Stimulated activated CD8-positive, alpha-beta memory T cell treated with anti-CD3 and anti-CD28 coated beads, Interleukin-7, amount 100 ng/mL, for 24 hours (primary cell): ENCODE measurements at regions not wholly inside any gene's neighbourhood (a gene's known extent, or its start where the extent isn't known, plus 50 kb on each side); places are given as distances from the start of the nearest gene placed in this dataset.
A peak's percentile ranks its signal among the peaks of the same experiment; 100 is the strongest.
"Not testable (repeated sequence)": the region's sequence is repeated elsewhere in the genome, so short reads cannot be mapped to it uniquely, and the experiment has no call there.

Experiments used
- DNase-seq: peaks from one replicate; pipeline ENCODE4 v3.0.0-alpha.2; 2020; ENCODE audit warnings: low read depth

- no peak for DNase-seq
These were observed 102.4 kb upstream of the LYZL2 start for GRCh38 chr10:30731963-30732362.

- no peak for DNase-seq
These were observed 100.8 kb upstream of the LYZL2 start for GRCh38 chr10:30730306-30730705.

- DNase-seq = no peak
These were observed 99.2 kb upstream of the LYZL2 start for GRCh38 chr10:30728766-30729165.

DNA sequence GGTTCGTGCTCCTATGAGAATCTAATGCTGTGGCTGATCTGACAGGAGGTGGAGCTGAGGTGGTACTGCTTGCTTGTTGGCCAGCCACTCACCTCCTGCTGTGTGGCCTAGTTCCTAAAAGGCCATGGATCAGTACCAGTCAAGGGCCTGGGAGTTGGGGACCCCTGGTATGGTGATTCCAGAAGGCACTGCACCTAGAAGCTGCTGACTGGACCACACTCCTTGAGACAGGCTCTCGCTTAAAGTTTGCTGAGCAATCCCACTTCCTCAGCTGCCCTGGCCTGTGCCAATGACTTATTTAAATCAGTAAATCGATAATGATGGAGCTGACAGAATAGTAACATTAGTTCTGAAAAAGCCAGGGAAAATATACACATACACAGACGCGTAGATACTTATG lies 98.6 kb upstream of the LYZL2 start:
- no peak for DNase-seq

DNA sequence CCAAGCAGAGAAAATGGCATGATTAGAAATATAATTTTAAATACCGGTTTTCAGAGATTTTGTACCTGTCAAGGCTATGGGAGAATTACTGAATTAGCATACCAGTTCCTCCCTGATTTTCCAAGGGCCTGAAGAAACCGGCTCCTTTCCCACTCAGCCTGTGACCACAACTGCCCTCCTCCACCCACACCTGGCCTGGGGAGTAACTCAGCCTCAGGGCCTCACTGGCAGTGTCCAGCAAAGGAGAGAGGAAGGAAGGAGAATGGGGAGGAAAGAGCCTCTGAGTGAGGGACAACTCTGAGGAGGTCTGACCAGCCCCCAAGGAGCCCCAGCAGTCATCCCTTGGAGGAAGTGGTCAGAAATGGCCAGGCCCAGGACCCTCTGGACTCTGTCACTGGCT lies 98.0 kb upstream of the LYZL2 start:
- no peak for DNase-seq

DNA sequence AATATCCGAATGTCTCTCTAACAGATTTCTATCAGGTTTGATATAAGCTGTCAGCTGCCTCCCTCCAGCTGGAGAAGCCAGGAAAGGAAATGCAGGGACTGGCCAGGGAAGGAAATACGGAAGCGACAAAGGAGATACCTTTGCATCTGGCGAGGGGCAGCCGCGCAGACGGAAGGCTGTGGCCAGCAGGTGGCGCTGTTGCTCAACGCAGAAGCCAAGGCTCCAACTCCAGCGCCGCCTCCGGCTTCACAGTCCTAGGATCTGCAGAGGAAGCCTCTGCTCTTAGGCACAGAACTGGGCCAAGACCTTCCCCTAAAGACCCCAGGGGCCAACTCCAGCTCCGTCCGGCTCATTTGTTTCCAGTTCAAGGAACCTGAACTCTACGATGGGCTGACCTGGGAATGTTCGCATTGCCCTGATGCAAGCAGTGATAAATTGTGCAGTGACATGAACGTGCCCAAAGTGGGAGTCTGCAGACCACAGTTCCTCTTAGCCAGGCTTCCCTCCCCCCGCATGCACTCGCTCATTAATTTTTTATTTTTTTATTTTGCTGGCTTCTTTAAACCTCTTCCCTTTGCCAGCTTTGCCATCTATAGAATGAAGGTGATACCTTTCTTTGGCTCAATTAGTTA lies 97.3 kb upstream of the LYZL2 start:
- DNase-seq = peak; percentile 78

- no peak for DNase-seq
These were observed 96.1 kb upstream of the LYZL2 start for GRCh38 chr10:30725661-30726060.

DNA sequence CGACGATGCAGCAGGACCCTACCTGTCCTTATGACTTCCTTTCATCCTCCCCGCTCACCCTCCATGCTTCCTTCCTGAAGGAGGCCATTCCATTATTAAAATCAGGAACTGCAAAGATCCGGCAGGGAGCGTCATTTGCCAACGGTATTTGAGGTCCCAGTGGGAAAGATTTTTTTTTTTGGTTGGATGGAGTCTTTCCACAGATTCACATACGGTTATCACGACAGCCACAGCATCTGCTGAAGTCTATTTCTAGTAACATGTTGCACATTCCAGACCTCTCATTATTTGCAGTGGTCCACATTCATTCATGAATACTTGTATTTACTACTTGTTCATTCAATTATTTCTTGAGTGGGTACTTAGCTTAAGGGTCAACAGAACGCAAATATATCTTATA lies 94.7 kb upstream of the LYZL2 start:
- no peak for DNase-seq

DNA sequence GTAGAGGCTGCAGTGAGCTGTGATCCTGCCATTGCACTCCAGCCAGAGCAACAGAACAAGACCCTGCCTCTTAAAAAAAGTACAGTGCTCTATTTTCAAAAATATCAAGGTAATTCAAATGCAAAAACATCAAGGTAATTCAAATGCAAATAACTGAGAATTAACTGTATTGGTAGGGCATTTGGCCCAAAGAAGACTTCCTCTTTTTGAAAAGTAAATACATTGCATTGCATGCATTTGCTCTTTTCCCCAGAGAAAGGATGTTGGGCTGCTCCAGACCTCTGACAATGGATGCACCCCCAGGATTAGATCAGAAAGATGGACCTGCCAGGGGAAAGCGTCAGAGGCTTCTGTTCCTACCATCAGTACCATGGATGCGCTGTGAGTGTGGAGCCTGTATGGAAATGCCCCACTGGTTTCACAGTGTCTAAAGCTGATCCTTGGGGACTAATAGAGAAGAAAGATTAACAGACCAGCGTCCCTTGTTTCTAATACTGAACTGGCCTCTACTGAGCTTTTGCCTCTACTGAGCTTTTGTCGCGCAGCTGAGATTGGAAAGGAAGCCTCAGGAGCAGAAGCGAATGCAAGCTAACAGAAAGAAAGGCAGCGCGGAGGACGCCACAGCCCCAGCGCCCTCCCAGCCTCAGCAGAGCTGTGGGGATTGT lies 93.5 kb upstream of the LYZL2 start:
- DNase-seq = no peak

GRCh38 chr10:30719832-30720231 lies 90.3 kb upstream of the LYZL2 start:
- DNase-seq = no peak

DNA sequence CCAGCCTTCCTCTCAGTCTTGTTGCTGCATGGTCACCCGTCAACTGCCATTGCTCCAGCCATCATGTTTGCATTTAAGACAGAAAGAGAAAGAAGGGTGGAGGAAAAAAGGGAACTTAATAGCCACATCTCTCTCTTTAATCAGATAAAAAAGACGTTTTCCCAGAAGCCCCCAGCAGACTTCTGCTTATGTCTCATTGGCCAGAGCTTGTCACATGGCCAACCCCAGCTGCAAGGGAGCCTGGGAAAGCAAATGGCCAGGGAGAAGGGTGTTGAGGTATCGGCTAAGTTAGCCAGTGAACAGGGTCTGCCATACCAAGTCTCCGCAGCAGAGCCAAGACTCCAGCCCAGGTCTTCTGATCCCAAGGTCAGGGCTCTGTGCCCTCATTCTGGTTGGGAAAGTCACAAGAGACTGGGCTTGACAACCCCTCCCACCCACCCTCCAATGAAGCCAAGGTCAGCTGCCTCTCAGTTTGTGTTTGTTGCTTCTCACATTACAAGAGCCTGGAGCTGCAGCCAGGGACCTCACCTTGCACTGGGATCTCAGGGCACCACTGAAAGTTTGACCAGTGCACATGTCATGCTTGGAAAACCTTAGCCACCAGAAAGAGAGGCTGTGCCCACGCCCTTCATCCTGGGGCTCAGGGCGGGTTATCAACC lies 80.3 kb upstream of the LYZL2 start:
- no peak for DNase-seq

- DNase-seq = no peak
These were observed 79.7 kb upstream of the LYZL2 start for GRCh38 chr10:30709229-30709628.

DNA sequence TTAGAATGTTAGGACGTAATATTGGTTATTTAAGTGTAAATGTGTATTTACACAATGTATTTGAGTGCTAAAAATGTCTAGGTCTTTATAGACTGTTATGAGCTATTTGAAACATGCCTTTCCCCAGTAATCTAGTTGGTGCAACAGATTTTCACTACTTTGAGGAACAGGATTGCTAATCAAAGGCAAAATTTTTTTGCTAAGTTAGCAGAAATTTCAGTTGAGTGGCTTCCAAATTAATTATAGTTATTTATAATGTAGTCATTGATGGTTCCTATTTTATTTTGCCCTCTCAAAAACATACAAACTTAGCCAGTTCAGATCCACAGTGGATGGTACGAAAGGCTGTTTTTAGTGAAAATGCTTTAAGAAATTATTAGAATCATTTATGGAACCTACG lies 78.7 kb upstream of the LYZL2 start:
- DNase-seq = no peak

- not testable (repeated sequence) for DNase-seq
These were observed 76.6 kb upstream of the LYZL2 start for GRCh38 chr10:30706189-30706588.

GRCh38 chr10:30705625-30706149 lies 76.1 kb upstream of the LYZL2 start:
- no peak for DNase-seq

DNA sequence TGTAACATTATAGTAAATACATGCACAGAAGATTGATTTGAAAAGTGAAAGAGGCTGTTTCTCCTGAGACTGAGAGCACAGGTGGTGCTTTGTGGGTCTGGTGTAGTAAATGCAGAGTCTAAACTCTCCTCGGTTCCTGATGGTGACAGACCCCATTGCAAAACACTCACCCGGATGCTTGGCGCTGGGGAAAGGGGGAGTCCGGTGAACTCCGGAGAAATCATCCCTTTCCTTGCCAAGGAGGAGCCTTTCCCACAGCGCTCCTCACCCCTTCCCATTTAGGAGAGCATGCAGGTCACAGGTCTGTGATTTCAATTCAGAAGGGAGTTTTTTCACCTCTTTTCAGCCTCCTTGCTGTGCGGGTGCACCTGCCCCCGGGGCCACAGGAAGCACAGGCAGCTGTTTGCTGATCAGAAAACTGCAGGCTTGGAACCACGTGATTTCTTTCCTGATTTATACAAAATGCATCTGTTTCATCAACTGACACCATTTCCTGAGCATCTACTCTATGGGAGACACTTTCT lies 75.6 kb upstream of the LYZL2 start:
- no peak for DNase-seq

DNA sequence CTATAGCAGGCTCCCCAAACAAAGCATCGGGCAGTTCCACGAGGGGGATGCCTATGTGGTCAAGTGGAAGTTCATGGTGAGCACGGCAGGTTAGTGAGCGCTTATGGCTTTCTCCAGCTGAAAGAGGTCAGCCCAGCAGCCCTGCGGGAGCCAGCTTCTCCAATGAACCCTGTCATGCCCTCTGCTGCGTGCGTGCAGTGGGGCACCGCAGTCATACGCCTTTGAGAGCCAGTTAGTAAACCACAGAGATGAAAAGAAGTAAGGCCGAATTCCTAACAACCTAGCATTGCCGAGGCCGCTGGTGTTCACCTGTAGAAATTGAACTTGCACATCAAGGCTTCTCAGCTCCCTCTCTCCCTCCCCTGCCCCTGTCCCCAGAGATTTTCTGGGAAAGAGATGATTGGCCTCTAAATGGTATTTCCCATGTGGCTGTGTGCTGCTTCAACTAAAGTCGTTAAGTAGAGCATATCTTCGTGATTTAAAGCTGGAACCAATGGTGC lies 75.1 kb upstream of the LYZL2 start:
- not testable (repeated sequence) for DNase-seq

GRCh38 chr10:30704026-30704600 lies 74.6 kb upstream of the LYZL2 start:
- DNase-seq = no peak

GRCh38 chr10:30703446-30703845 lies 73.9 kb upstream of the LYZL2 start:
- DNase-seq = not testable (repeated sequence)

DNA sequence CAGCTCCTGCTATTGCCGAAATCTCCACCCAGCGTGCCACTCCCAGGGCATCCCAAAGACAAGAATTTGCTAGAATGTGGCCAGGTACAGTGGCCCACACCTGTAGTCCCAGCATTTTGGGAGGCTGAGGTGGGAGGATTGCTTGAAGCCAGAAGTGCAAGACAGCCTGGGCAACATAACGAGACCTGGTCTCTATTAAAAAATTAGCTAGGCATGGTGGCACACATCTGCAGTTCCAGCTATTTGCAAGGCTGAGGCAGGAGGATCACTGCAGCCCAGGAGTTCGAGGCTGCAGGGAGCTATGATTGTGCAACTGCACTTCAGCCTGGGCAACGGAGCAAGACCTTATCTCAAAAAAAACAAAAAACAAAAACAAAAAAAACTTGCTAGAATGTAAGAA lies 73.3 kb upstream of the LYZL2 start:
- DNase-seq = no peak

DNA sequence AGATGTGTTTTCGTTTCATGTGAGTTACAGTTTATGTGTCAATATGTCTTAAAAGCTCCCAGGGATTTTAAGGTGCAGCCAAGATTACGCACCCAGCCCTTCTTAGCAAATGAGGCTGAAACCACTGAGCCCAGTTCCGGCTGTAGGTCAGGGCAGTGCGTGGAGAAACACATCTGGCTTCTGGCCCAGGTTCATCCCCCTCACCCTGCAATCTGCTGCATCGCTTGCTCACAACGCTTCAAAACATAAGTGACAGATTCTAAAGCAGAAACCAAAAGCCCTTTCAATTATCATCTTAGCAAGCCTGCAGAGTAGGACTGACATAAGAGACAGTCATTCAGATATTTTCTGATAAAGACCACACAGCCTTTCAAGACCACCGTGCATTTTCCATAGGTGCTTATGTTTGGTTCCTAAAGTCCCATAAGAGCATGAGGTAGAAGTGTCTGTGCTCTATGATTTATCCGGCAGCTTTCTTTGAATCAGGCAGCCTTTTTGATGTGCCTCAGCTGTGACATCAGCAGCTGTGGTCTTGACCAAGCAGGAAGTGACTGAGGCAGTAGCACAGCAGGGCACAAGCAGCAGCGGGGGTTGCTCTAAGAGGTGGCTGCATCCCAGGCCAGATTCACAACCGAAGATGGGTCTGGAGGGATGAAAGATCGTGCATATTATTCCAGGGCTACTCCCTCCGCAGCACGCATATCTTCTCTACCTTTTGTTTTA lies 72.1 kb upstream of the LYZL2 start:
- DNase-seq = peak; percentile 57

- no peak for DNase-seq
These were observed 68.3 kb upstream of the LYZL2 start for GRCh38 chr10:30697806-30698205.
